ENCODE measurements at regions not wholly inside any gene's neighbourhood (a gene's known extent, or its start where the extent isn't known, plus 50 kb on each side); places are given as distances from the start of the nearest gene placed in this dataset.

GRCh38 chr11:104541701-104542100 lies 356.6 kb downstream of the CASP12 start:
- H3K27me3 Mint-ChIP-seq: no peaks in the 10 kb centered on the region
- no peaks in the 10 kb centered on the region for H3K4me1 Mint-ChIP-seq (ENCODE audit: low read depth)
- no peak overlapping the region for H3K27ac Mint-ChIP-seq
- H3K36me3 Mint-ChIP-seq: no peaks in the 10 kb centered on the region
- H3K4me3 Mint-ChIP-seq: no peak overlapping the region
- H3K9me3 Mint-ChIP-seq (ENCODE audit: low read depth): no peaks in the 10 kb centered on the region

- no peaks in the 10 kb centered on the region for H3K9me3 Mint-ChIP-seq (ENCODE audit: low read depth)
- no peaks in the 10 kb centered on the region for H3K36me3 Mint-ChIP-seq
- H3K27me3 Mint-ChIP-seq: no peaks in the 10 kb centered on the region
- H3K4me3 Mint-ChIP-seq: no peak overlapping the region
- H3K4me1 Mint-ChIP-seq (ENCODE audit: low read depth): no peaks in the 10 kb centered on the region
- no peak overlapping the region for H3K27ac Mint-ChIP-seq
These were observed 359.9 kb downstream of the CASP12 start for GRCh38 chr11:104538313-104538712.

GRCh38 chr11:104534278-104534677 lies 364.0 kb downstream of the CASP12 start:
- Mint-ChIP-seq H3K36me3 (no peaks in the 10 kb centered on the region), H3K4me1 (ENCODE audit: low read depth) (no peaks in the 10 kb centered on the region), H3K9me3 (ENCODE audit: low read depth) (no peaks in the 10 kb centered on the region), H3K27ac (no peak overlapping the region), H3K27me3 (no peaks in the 10 kb centered on the region), H3K4me3 (no peak overlapping the region)

GRCh38 chr11:104531894-104532293 lies 366.4 kb downstream of the CASP12 start:
- Mint-ChIP-seq H3K36me3 (no peaks in the 10 kb centered on the region), H3K27me3 (no peaks in the 10 kb centered on the region)

GRCh38 chr11:104531075-104531474 lies 367.1 kb upstream of the PDGFD start:
- no peak overlapping the region for H3K4me3 Mint-ChIP-seq
- no peaks in the 10 kb centered on the region for H3K27me3 Mint-ChIP-seq
- no peak overlapping the region for H3K27ac Mint-ChIP-seq
- no peaks in the 10 kb centered on the region for H3K36me3 Mint-ChIP-seq
- no peaks in the 10 kb centered on the region for H3K4me1 Mint-ChIP-seq (ENCODE audit: low read depth)
- no peaks in the 10 kb centered on the region for H3K9me3 Mint-ChIP-seq (ENCODE audit: low read depth)

More at GRCh38 chr11:104531894-104532293, 366.4 kb downstream of the CASP12 start:
- Mint-ChIP-seq H3K27ac (no peak overlapping the region), H3K4me3 (no peak overlapping the region), H3K4me1 (ENCODE audit: low read depth) (no peaks in the 10 kb centered on the region), H3K9me3 (ENCODE audit: low read depth) (no peaks in the 10 kb centered on the region)

GRCh38 chr11:104529906-104530305 lies 366.0 kb upstream of the PDGFD start:
- H3K4me1 Mint-ChIP-seq (ENCODE audit: low read depth): no peaks in the 10 kb centered on the region
- H3K27me3 Mint-ChIP-seq: no peaks in the 10 kb centered on the region
- no peaks in the 10 kb centered on the region for H3K9me3 Mint-ChIP-seq (ENCODE audit: low read depth)
- no peaks in the 10 kb centered on the region for H3K36me3 Mint-ChIP-seq
- H3K27ac Mint-ChIP-seq: no peak overlapping the region
- no peak overlapping the region for H3K4me3 Mint-ChIP-seq

GRCh38 chr11:104529213-104529612 lies 365.3 kb upstream of the PDGFD start:
- Mint-ChIP-seq H3K4me3 (no peak overlapping the region), H3K4me1 (ENCODE audit: low read depth) (no peaks in the 10 kb centered on the region), H3K27me3 (no peaks in the 10 kb centered on the region), H3K27ac (no peak overlapping the region), H3K36me3 (no peaks in the 10 kb centered on the region), H3K9me3 (ENCODE audit: low read depth) (no peaks in the 10 kb centered on the region)

- Mint-ChIP-seq H3K4me1 (ENCODE audit: low read depth) (no peaks in the 10 kb centered on the region), H3K27ac (no peak overlapping the region), H3K36me3 (no peaks in the 10 kb centered on the region), H3K27me3 (peaks cover 1% of the 10 kb centered on the region), H3K4me3 (no peak overlapping the region), H3K9me3 (ENCODE audit: low read depth) (no peaks in the 10 kb centered on the region)
These were observed 362.1 kb upstream of the PDGFD start for GRCh38 chr11:104526006-104526405.

GRCh38 chr11:104525416-104525815 lies 361.5 kb upstream of the PDGFD start:
- Mint-ChIP-seq H3K27me3 (peaks cover 1% of the 10 kb centered on the region), H3K9me3 (ENCODE audit: low read depth) (no peaks in the 10 kb centered on the region), H3K27ac (no peak overlapping the region), H3K4me3 (no peak overlapping the region), H3K4me1 (ENCODE audit: low read depth) (no peaks in the 10 kb centered on the region), H3K36me3 (no peaks in the 10 kb centered on the region)

GRCh38 chr11:104524254-104524653 lies 360.3 kb upstream of the PDGFD start:
- H3K36me3 Mint-ChIP-seq: no peaks in the 10 kb centered on the region
- peaks cover 1% of the 10 kb centered on the region for H3K27me3 Mint-ChIP-seq
- H3K9me3 Mint-ChIP-seq (ENCODE audit: low read depth): no peaks in the 10 kb centered on the region
- no peak overlapping the region for H3K4me3 Mint-ChIP-seq
- H3K27ac Mint-ChIP-seq: no peak overlapping the region
- no peaks in the 10 kb centered on the region for H3K4me1 Mint-ChIP-seq (ENCODE audit: low read depth)

GRCh38 chr11:104523611-104524010 lies 359.7 kb upstream of the PDGFD start:
- no peaks in the 10 kb centered on the region for H3K4me1 Mint-ChIP-seq (ENCODE audit: low read depth)
- H3K36me3 Mint-ChIP-seq: no peaks in the 10 kb centered on the region
- no peak overlapping the region for H3K27ac Mint-ChIP-seq
- H3K4me3 Mint-ChIP-seq: no peak overlapping the region
- H3K27me3 Mint-ChIP-seq: peaks cover 1% of the 10 kb centered on the region
- no peaks in the 10 kb centered on the region for H3K9me3 Mint-ChIP-seq (ENCODE audit: low read depth)

- Mint-ChIP-seq H3K27ac (no peak overlapping the region), H3K27me3 (peaks cover 1% of the 10 kb centered on the region), H3K4me1 (ENCODE audit: low read depth) (no peaks in the 10 kb centered on the region), H3K36me3 (no peaks in the 10 kb centered on the region), H3K9me3 (ENCODE audit: low read depth) (no peaks in the 10 kb centered on the region), H3K4me3 (no peak overlapping the region)
These were observed 358.7 kb upstream of the PDGFD start for GRCh38 chr11:104522650-104523049.

GRCh38 chr11:104522123-104522522 lies 358.2 kb upstream of the PDGFD start:
- no peaks in the 10 kb centered on the region for H3K4me1 Mint-ChIP-seq (ENCODE audit: low read depth)
- no peak overlapping the region for H3K4me3 Mint-ChIP-seq
- H3K27me3 Mint-ChIP-seq: peaks cover 1% of the 10 kb centered on the region
- no peaks in the 10 kb centered on the region for H3K9me3 Mint-ChIP-seq (ENCODE audit: low read depth)
- H3K36me3 Mint-ChIP-seq: no peaks in the 10 kb centered on the region
- H3K27ac Mint-ChIP-seq: no peak overlapping the region

- H3K27me3 Mint-ChIP-seq: peaks cover 3% of the 10 kb centered on the region
- no peak overlapping the region for H3K4me3 Mint-ChIP-seq
- no peak overlapping the region for H3K27ac Mint-ChIP-seq
- H3K9me3 Mint-ChIP-seq (ENCODE audit: low read depth): no peaks in the 10 kb centered on the region
- no peaks in the 10 kb centered on the region for H3K36me3 Mint-ChIP-seq
- H3K4me1 Mint-ChIP-seq (ENCODE audit: low read depth): no peaks in the 10 kb centered on the region
These were observed 346.2 kb upstream of the PDGFD start for GRCh38 chr11:104510169-104510568.

- no peaks in the 10 kb centered on the region for H3K27me3 Mint-ChIP-seq
These were observed 326.2 kb upstream of the PDGFD start for GRCh38 chr11:104490182-104490581.

GRCh38 chr11:104488561-104488960 lies 324.6 kb upstream of the PDGFD start:
- Mint-ChIP-seq H3K4me1 (ENCODE audit: low read depth) (no peaks in the 10 kb centered on the region), H3K27ac (no peak overlapping the region), H3K4me3 (no peak overlapping the region), H3K9me3 (ENCODE audit: low read depth) (peaks cover 16% of the 10 kb centered on the region), H3K27me3 (no peaks in the 10 kb centered on the region), H3K36me3 (peaks cover 3% of the 10 kb centered on the region)

More at GRCh38 chr11:104490182-104490581, 326.2 kb upstream of the PDGFD start:
- peaks cover 16% of the 10 kb centered on the region for H3K9me3 Mint-ChIP-seq (ENCODE audit: low read depth)
- no peak overlapping the region for H3K27ac Mint-ChIP-seq
- H3K4me3 Mint-ChIP-seq: no peak overlapping the region
- H3K36me3 Mint-ChIP-seq: peaks cover 3% of the 10 kb centered on the region
- no peaks in the 10 kb centered on the region for H3K4me1 Mint-ChIP-seq (ENCODE audit: low read depth)

All from activated naive CD8-positive, alpha-beta T cell (primary cell).